GM12878 (cell line): ENCODE measurements at regions not wholly inside any gene's neighbourhood (a gene's known extent, or its start where the extent isn't known, plus 50 kb on each side); places are given as distances from the start of the nearest gene placed in this dataset.

Experiments used
- ATAC-seq: fragments of 200-7000 bp; cut with Tn5 transposase; 3 replicates; pipeline ENCODE4 v1.9.1; 2020; ENCODE audit warnings: mild to moderate bottlenecking, moderate library complexity
- BruUV-seq: library from RNA; stranded (reverse); fragments of 400-500 nt; replicated peaks from 2 replicates; lab custom pipeline; 2021; lab: Mats Ljungman, UMichigan
- CTCF ChIA-PET: fragments of 300-600 bp; sonication (Branson Sonifier 250); formaldehyde crosslinking; extraction: SDS; loops from one replicate; lab custom pipeline; 2021; ENCODE audit warnings: inconsistent platforms; lab: Yijun Ruan, JAX
- POLR2A ChIA-PET: fragments of 350-600 bp; formaldehyde crosslinking; extraction: SDS; loops from one replicate; lab custom pipeline; 2021; ENCODE audit warnings: inconsistent platforms; lab: Charles Lee
- RAD21 ChIA-PET: fragments of 300-600 bp; sonication (Branson Sonifier 250); formaldehyde crosslinking; loops from one replicate; lab custom pipeline; 2023; ENCODE audit warnings: antibody characterized with exemption; ENCODE audit not compliant: unreplicated experiment; lab: Charles Lee
- SMC1A ChIA-PET: fragments of 300-600 bp; sonication (Branson Sonifier 250); formaldehyde crosslinking; loops from one replicate; lab custom pipeline; 2023; ENCODE audit not compliant: unreplicated experiment, uncharacterized antibody; lab: Charles Lee
- DNase-seq: peaks from one replicate; pipeline ENCODE4 v3.0.0-alpha.2; 2011; ENCODE audit warnings: low read depth, low spot score
- FAIRE-seq: peaks from 3 replicates; lab custom pipeline; 2011; peaks lifted over from hg19 to GRCh38; lab: Jason Lieb, UNC
- H2AFZ ChIP-seq: 2 replicates; pipeline ENCODE4 v1.6.0; 2011; ENCODE audit warnings: low read depth, low read length, control low read depth; ENCODE audit not compliant: control insufficient read depth
- H3K27ac ChIP-seq: 2 replicates; pipeline ENCODE4 v1.5.1; 2011; ENCODE audit warnings: control low read depth; ENCODE audit not compliant: control insufficient read depth, insufficient read depth
- H3K27me3 ChIP-seq, 2 experiments: replicated peaks in 1 of 2; 2 replicates each; pipeline versions ENCODE4 v1.6.0 to v1.6.1; 2011; ENCODE audit warnings: low read length in 1 of 2; ENCODE audit not compliant: control insufficient read depth in 2 of 2, insufficient read depth in 2 of 2
- H3K36me3 ChIP-seq, 2 experiments: 2 replicates each; pipeline ENCODE4 v1.5.1; 2011; ENCODE audit warnings: low read length in 1 of 2; ENCODE audit not compliant: control insufficient read depth in 2 of 2, insufficient read depth in 2 of 2
- H3K4me1 ChIP-seq: 2 replicates; pipeline ENCODE4 v1.6.1; 2011; ENCODE audit warnings: mild to moderate bottlenecking, low read length, moderate library complexity, mixed read lengths; ENCODE audit not compliant: control insufficient read depth, insufficient read depth
- H3K4me2 ChIP-seq: 2 replicates; pipeline ENCODE4 v1.6.0; 2011; ENCODE audit warnings: control low read depth; ENCODE audit not compliant: control insufficient read depth, insufficient read depth
- H3K4me3 ChIP-seq: fragments of 200-600 bp; sonication (generic); 2 replicates; pipeline ENCODE4 v1.5.1; 2016
- H3K79me2 ChIP-seq: 2 replicates; pipeline ENCODE4 v1.6.0; 2011; ENCODE audit warnings: low read length; ENCODE audit not compliant: control insufficient read depth, insufficient read depth
- H3K9ac ChIP-seq: 2 replicates; pipeline ENCODE4 v1.8.0; 2011; ENCODE audit warnings: low read length, control low read depth, mixed read lengths; ENCODE audit not compliant: control insufficient read depth, insufficient read depth
- H3K9me3 ChIP-seq: replicated peaks from 3 replicates; pipeline ENCODE4 v1.5.1; 2011; ENCODE audit warnings: mild to moderate bottlenecking, low read length; ENCODE audit not compliant: control insufficient read depth, insufficient read depth
- H4K20me1 ChIP-seq: 2 replicates; pipeline ENCODE4 v1.6.0; 2011; ENCODE audit not compliant: control insufficient read depth, insufficient read depth
- CHD2 ChIP-seq: IDR thresholded peaks from 2 replicates; pipeline ENCODE4 v1.6.1; 2011; ENCODE audit warnings: low read depth, low read length, improper control_type of control experiment, borderline replicate concordance
- MTA3 ChIP-seq: IDR thresholded peaks from 2 replicates; pipeline ENCODE4 v1.6.1; 2012; ENCODE audit warnings: low read length, inconsistent platforms, borderline replicate concordance
- PBX3 ChIP-seq: IDR thresholded peaks from 2 replicates; pipeline ENCODE4 v1.6.1; 2011; ENCODE audit warnings: mild to moderate bottlenecking, low read depth, low read length, moderate library complexity; ENCODE audit not compliant: insufficient replicate concordance
- RBBP5 ChIP-seq: fragments of 200-600 bp; sonication (generic); conservative IDR thresholded peaks from 2 replicates; pipeline ENCODE4 v1.6.1; 2016
- RFX5 ChIP-seq: IDR thresholded peaks from 2 replicates; pipeline ENCODE4 v1.6.1; 2011; ENCODE audit warnings: low read depth, low read length, improper control_type of control experiment
- SUPT20H ChIP-seq: IDR thresholded peaks from 2 replicates; pipeline ENCODE4 v1.6.1; 2011; ENCODE audit warnings: low read depth, mild to moderate bottlenecking, low read length, moderate library complexity, borderline replicate concordance; ENCODE audit not compliant: control insufficient read depth
- YY1 ChIP-seq: IDR thresholded peaks from 2 replicates; pipeline ENCODE4 v1.6.1; 2011; ENCODE audit warnings: low read depth, mild to moderate bottlenecking, low read length
- WGBS: methylation state at CpG from one replicate; pipeline ENCODE4 v1.1.6; 2016; ENCODE audit warnings: low lambda C conversion rate; ENCODE audit not compliant: insufficient replicate concordance, insufficient coverage; ENCODE audit errors: missing lambda C conversion rate; 5-methylcytosine and 5-hydroxymethylcytosine counted together
- in situ Hi-C: fragments of 300-500 bp; cut with MboI; formaldehyde crosslinking; loops from 9 replicates; pipeline ENCODE4 v1.14.3; 2018; ENCODE audit warnings: mixed read lengths
- intact Hi-C: fragments of 100-400 bp; cut with micrococcal nuclease; formaldehyde crosslinking; loops from one replicate; pipeline ENCODE4 v1.14.2; 2022; ENCODE audit not compliant: unreplicated experiment

- TF ChIP-seq MTA3: no peak
- no peak for TF ChIP-seq RFX5
- TF ChIP-seq SUPT20H: no peak
- no peak for TF ChIP-seq PBX3
- no peak for TF ChIP-seq YY1
- TF ChIP-seq CHD2: no peak
These were observed 256.0 kb downstream of the AHR start (continued) for GRCh38 chr7:17554341-17555015.

GRCh38 chr7:17556247-17556956 lies 257.9 kb downstream of the AHR start:
- RAD21 ChIA-PET: no interaction called here
- no peaks in the 10 kb centered on the region for H4K20me1 ChIP-seq
- H3K4me3 ChIP-seq: no peak overlapping the region
- DNase-seq (no peak), FAIRE-seq (no peak), ATAC-seq (no peak)
- H3K79me2 ChIP-seq: no peaks in the 10 kb centered on the region
- TF ChIP-seq RBBP5: no peak
- H3K4me2 ChIP-seq: no peak overlapping the region
- no peak overlapping the region for H3K27ac ChIP-seq
- BruUV-seq: no TSS peak
- no peaks in the 10 kb centered on the region for H3K4me1 ChIP-seq
- H3K36me3 ChIP-seq: no peaks in the 10 kb centered on the region
- POLR2A ChIA-PET: no interaction called here
- no peak overlapping the region for H2AFZ ChIP-seq
- CTCF ChIA-PET: interaction anchor here (1.4 kb wide), 1 partner anchor 254 kb away, joined by 3 read pairs; no protein-coding TSS in a partner anchor
- H3K9me3 ChIP-seq: no peaks in the 10 kb centered on the region
- H3K9ac ChIP-seq: no peak overlapping the region
- WGBS: 8% methylated on average over 1 of the region's 1 CpG
- SMC1A ChIA-PET: no interaction called here
- in situ Hi-C loops (no loop called here), intact Hi-C loops (no loop called here)
- no peaks in the 10 kb centered on the region; a peak in 1 of 4 replicates for H3K27me3 ChIP-seq
